ENCODE measurements at regions not wholly inside any gene's neighbourhood (a gene's known extent, or its start where the extent isn't known, plus 50 kb on each side); places are given as distances from the start of the nearest gene placed in this dataset.

- Histone ChIP-seq H3K27me3 (no peaks in the 10 kb centered on the region), H3K4me3 (no peak overlapping the region), H3K36me3 (no peaks in the 10 kb centered on the region), H3K27ac (no peak overlapping the region), H3K9me3 (peaks cover 0 to 14% of the 10 kb centered on the region in 2 donors), H3K4me1 (peaks cover 0 to 21% of the 10 kb centered on the region in 2 donors)
- TF ChIP-seq CTCF (IDR thresholded peaks at IDR 0.05): no peak
- intact Hi-C loops (cut with DNase I): no loop called here
- DNase-seq: no peak
- ATAC-seq: peak; percentile 33
These were observed 573.3 kb upstream of the TBL1XR1 start for GRCh38 chr3:177770383-177771230.

- ATAC-seq (no peak), DNase-seq (no peak)
- intact Hi-C loops (cut with DNase I): no loop called here
- Histone ChIP-seq H3K36me3 (no peaks in the 10 kb centered on the region), H3K4me1 (peaks cover 0 to 26% of the 10 kb centered on the region in 2 donors), H3K27ac (peak overlapping the region in 1 of 2 donors; percentile 33), H3K27me3 (no peaks in the 10 kb centered on the region), H3K4me3 (no peak overlapping the region), H3K9me3 (peaks cover 0 to 14% of the 10 kb centered on the region in 2 donors)
- no peak for TF ChIP-seq CTCF (IDR thresholded peaks at IDR 0.05)
These were observed 574.5 kb upstream of the TBL1XR1 start for GRCh38 chr3:177771780-177772179.

GRCh38 chr3:177772908-177773557 is 575.8 kb upstream of the TBL1XR1 start:
- no peaks in the 10 kb centered on the region for H3K27me3 ChIP-seq
- intact Hi-C loops (cut with DNase I): no loop called here
- H3K4me3 ChIP-seq: no peak overlapping the region
- DNase-seq (no peak), ATAC-seq (peak; percentile 37)
- H3K4me1 ChIP-seq: peaks cover 0 to 38% of the 10 kb centered on the region in 2 donors
- no peaks in the 10 kb centered on the region for H3K36me3 ChIP-seq
- H3K9me3 ChIP-seq: peaks cover 0 to 5% of the 10 kb centered on the region in 2 donors
- no peak for TF ChIP-seq CTCF (IDR thresholded peaks at IDR 0.05)
- H3K27ac ChIP-seq: peak overlapping the region in 1 of 2 donors; percentile 33

GRCh38 chr3:177773717-177774116 is 576.4 kb upstream of the TBL1XR1 start:
- no peak for ATAC-seq
- no peak overlapping the region for H3K27ac ChIP-seq
- H3K4me3 ChIP-seq: no peak overlapping the region
- H3K36me3 ChIP-seq: no peaks in the 10 kb centered on the region
- intact Hi-C loops (cut with DNase I): no loop called here
- DNase-seq: no peak
- TF ChIP-seq CTCF (IDR thresholded peaks at IDR 0.05): no peak
- no peaks in the 10 kb centered on the region for H3K27me3 ChIP-seq
- H3K9me3 ChIP-seq: no peaks in the 10 kb centered on the region
- peaks cover 3 to 45% of the 10 kb centered on the region in 2 donors for H3K4me1 ChIP-seq

GRCh38 chr3:177776661-177777101 is 579.4 kb upstream of the TBL1XR1 start:
- no peaks in the 10 kb centered on the region for H3K36me3 ChIP-seq
- peak; percentile 37 for ATAC-seq
- intact Hi-C loops (cut with DNase I): no loop called here
- H3K4me1 ChIP-seq: peaks cover 12 to 53% of the 10 kb centered on the region in 2 donors
- H3K4me3 ChIP-seq: no peak overlapping the region
- no peak overlapping the region for H3K27ac ChIP-seq
- no peak for TF ChIP-seq CTCF (IDR thresholded peaks at IDR 0.05)
- H3K27me3 ChIP-seq: no peaks in the 10 kb centered on the region
- no peaks in the 10 kb centered on the region for H3K9me3 ChIP-seq
- peak in 1 of 4 donors; percentile 67 for DNase-seq
